B cell (primary cell): ENCODE measurements at regions not wholly inside any gene's neighbourhood (a gene's known extent, or its start where the extent isn't known, plus 50 kb on each side); places are given as distances from the start of the nearest gene placed in this dataset.

Experiments
- ATAC-seq: fragments of 200-7000 bp; cut with Tn5 transposase; one replicate; pipeline ENCODE4 v1.10.0; 2021; ENCODE audit warnings: low read depth, mild to moderate bottlenecking, moderate number of reproducible peaks, moderate library complexity
- CTCF ChIA-PET: fragments of 350-600 bp; sonication (Branson Sonifier 250); formaldehyde crosslinking; loops from one replicate; lab custom pipeline; 2021; ENCODE audit warnings: antibody characterized with exemption, inconsistent platforms; lab: Charles Lee
- POLR2A ChIA-PET: fragments of 350-600 bp; sonication (Branson Sonifier 250); formaldehyde crosslinking; loops from one replicate; lab custom pipeline; 2021; ENCODE audit warnings: antibody characterized with exemption; lab: Charles Lee
- DNase-seq: peaks from one replicate; pipeline ENCODE4 v3.0.0; 2013
- H2AFZ ChIP-seq: 2 replicates; pipeline ENCODE4 v1.6.1; 2012; ENCODE audit warnings: mild to moderate bottlenecking, low read depth, low read length; ENCODE audit not compliant: insufficient read depth, poor library complexity, severe bottlenecking
- H3K27ac ChIP-seq, 2 donors: 1 replicate in 1 of 2; 2 replicates in 1 of 2; pipeline ENCODE4 v1.5.1; 2012 to 2013; ENCODE audit warnings: low read length in 2 of 2, mild to moderate bottlenecking in 2 of 2, moderate library complexity in 1 of 2
- H3K27me3 ChIP-seq, 4 experiments: fragments of 200-600 bp in 1 of 4; sonication (generic) in 1 of 4; replicated peaks in 1 of 4; 1 replicate in 2 of 4; 2 replicates in 2 of 4; pipeline versions ENCODE4 v1.6.1 to v1.7.0; 2013 to 2016; ENCODE audit warnings: low read length in 3 of 4, mild to moderate bottlenecking in 2 of 4, mixed read lengths in 1 of 4, moderate library complexity in 1 of 4; ENCODE audit not compliant: insufficient read depth in 4 of 4, control insufficient read depth in 3 of 4; ENCODE audit errors: control extremely low read depth in 1 of 4
- H3K36me3 ChIP-seq, 2 experiments: replicated peaks in 1 of 2; 1 replicate in 1 of 2; 2 replicates in 1 of 2; pipeline versions ENCODE4 v1.6.1 to v1.7.1; 2013; ENCODE audit warnings: low read length in 1 of 2; ENCODE audit not compliant: insufficient read depth in 2 of 2, control insufficient read depth in 1 of 2; ENCODE audit errors: control extremely low read depth in 1 of 2, extremely low read depth in 1 of 2
- H3K4me1 ChIP-seq, 2 donors: fragments of 200-600 bp in 1 of 2; sonication (generic) in 1 of 2; 1 replicate in 1 of 2; 2 replicates in 1 of 2; pipeline versions ENCODE4 v1.5.1 to v1.6.1; 2013 to 2017; ENCODE audit warnings: low read length in 2 of 2; ENCODE audit not compliant: control insufficient read depth in 2 of 2, insufficient read depth in 2 of 2
- H3K4me2 ChIP-seq: replicated peaks from 2 replicates; pipeline ENCODE3; 2012; ENCODE audit warnings: mild to moderate bottlenecking, low read depth, low read length; ENCODE audit not compliant: poor library complexity, severe bottlenecking
- H3K4me3 ChIP-seq, 5 experiments: fragments of 200-600 bp in 1 of 5; sonication (generic) in 1 of 5; 1 replicate in 3 of 5; 2 replicates in 2 of 5; pipeline versions ENCODE4 v1.5.1 to v1.7.0; 2011 to 2016; ENCODE audit warnings: low read length in 4 of 5, mild to moderate bottlenecking in 4 of 5, low read depth in 2 of 5, control low read depth in 1 of 5, moderate library complexity in 1 of 5; ENCODE audit not compliant: insufficient read depth in 1 of 5; ENCODE audit errors: control extremely low read depth in 1 of 5, extremely low read depth in 1 of 5
- H3K79me2 ChIP-seq: fragments of 200-600 bp; sonication (generic); one replicate; pipeline ENCODE4 v1.6.0; 2016; ENCODE audit warnings: low read length; ENCODE audit not compliant: control insufficient read depth, insufficient read depth
- H3K9ac ChIP-seq: fragments of 200-600 bp; sonication (generic); 2 replicates; pipeline ENCODE4 v1.6.1; 2017; ENCODE audit warnings: mild to moderate bottlenecking, low read length, moderate library complexity
- H3K9me3 ChIP-seq, 3 donors: one replicate each; pipeline versions ENCODE4 v1.6.1 to v1.7.1; 2013; ENCODE audit warnings: low read length in 2 of 3; ENCODE audit not compliant: control insufficient read depth in 2 of 3, insufficient read depth in 1 of 3; ENCODE audit errors: control extremely low read depth in 1 of 3
- H4K20me1 ChIP-seq: 2 replicates; pipeline ENCODE4 v1.6.0; 2012; ENCODE audit warnings: mild to moderate bottlenecking, low read length; ENCODE audit not compliant: insufficient read depth, control insufficient read depth, poor library complexity, severe bottlenecking
- H3K27ac Mint-ChIP-seq: one replicate; pipeline ENCODE4 v1.8.0; 2021; ENCODE audit warnings: mixed read lengths
- H3K27me3 Mint-ChIP-seq: one replicate; pipeline ENCODE4 v1.8.0; 2021; ENCODE audit warnings: mixed read lengths
- H3K4me1 Mint-ChIP-seq: one replicate; pipeline ENCODE4 v1.8.0; 2021; ENCODE audit warnings: mixed read lengths
- H3K4me3 Mint-ChIP-seq: one replicate; pipeline ENCODE4 v1.8.0; 2021; ENCODE audit warnings: mixed read lengths
- H3K9me3 Mint-ChIP-seq: one replicate; pipeline ENCODE4 v1.8.0; 2022; ENCODE audit warnings: mixed read lengths; ENCODE audit not compliant: insufficient read depth
- EZH2 ChIP-seq: IDR thresholded peaks from 2 replicates; pipeline ENCODE4 v1.6.1; 2012; ENCODE audit warnings: borderline replicate concordance, low read depth, mild to moderate bottlenecking, moderate library complexity, low read length; ENCODE audit not compliant: insufficient read depth, poor library complexity, severe bottlenecking
- WGBS: methylation state at CpG from one replicate; pipeline ENCODE4 v1.1.5; 2013; ENCODE audit warnings: missing lambda C conversion rate; ENCODE audit not compliant: insufficient coverage; 5-methylcytosine and 5-hydroxymethylcytosine counted together
- intact Hi-C: fragments of 100-400 bp; cut with micrococcal nuclease; formaldehyde crosslinking; loops from one replicate; pipeline ENCODE4 v1.10.0; 2022
- TF ChIP-seq, protein P1 (sequence below): fragments of 200-600 bp; IDR thresholded peaks from one replicate; pipeline ENCODE4 v1.8.0; 2022; ENCODE audit warnings: antibody characterized with exemption, mild to moderate bottlenecking

GRCh38 chr16:72502594-72503005 lies 330.6 kb upstream of the PMFBP1 start:
- H3K27ac ChIP-seq: no peak overlapping the region
- CTCF ChIA-PET: interaction anchor here (0.6 to 3.5 kb wide), 11 partner anchors 10 to 1454 kb away, joined by 3 to 23 read pairs (median 4); no protein-coding TSS in a partner anchor
- Mint-ChIP-seq H3K27ac (no peak overlapping the region), H3K9me3 (no peaks in the 10 kb centered on the region), H3K4me1 (peaks cover 2% of the 10 kb centered on the region), H3K27me3 (no peaks in the 10 kb centered on the region), H3K4me3 (no peak overlapping the region)
- TF ChIP-seq EZH2: no peak
- TF ChIP-seq, protein P1, sequence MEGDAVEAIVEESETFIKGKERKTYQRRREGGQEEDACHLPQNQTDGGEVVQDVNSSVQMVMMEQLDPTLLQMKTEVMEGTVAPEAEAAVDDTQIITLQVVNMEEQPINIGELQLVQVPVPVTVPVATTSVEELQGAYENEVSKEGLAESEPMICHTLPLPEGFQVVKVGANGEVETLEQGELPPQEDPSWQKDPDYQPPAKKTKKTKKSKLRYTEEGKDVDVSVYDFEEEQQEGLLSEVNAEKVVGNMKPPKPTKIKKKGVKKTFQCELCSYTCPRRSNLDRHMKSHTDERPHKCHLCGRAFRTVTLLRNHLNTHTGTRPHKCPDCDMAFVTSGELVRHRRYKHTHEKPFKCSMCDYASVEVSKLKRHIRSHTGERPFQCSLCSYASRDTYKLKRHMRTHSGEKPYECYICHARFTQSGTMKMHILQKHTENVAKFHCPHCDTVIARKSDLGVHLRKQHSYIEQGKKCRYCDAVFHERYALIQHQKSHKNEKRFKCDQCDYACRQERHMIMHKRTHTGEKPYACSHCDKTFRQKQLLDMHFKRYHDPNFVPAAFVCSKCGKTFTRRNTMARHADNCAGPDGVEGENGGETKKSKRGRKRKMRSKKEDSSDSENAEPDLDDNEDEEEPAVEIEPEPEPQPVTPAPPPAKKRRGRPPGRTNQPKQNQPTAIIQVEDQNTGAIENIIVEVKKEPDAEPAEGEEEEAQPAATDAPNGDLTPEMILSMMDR: no peak
- POLR2A ChIA-PET: no interaction called here
- H3K9me3 ChIP-seq: no peaks in the 10 kb centered on the region
- no peak overlapping the region for H3K9ac ChIP-seq
- no peak overlapping the region for H3K4me3 ChIP-seq
- no peaks in the 10 kb centered on the region for H4K20me1 ChIP-seq
- no peaks in the 10 kb centered on the region for H3K27me3 ChIP-seq
- DNase-seq (no peak), ATAC-seq (no peak)
- H2AFZ ChIP-seq: no peak overlapping the region
- H3K36me3 ChIP-seq: no peaks in the 10 kb centered on the region
- no peaks in the 10 kb centered on the region for H3K4me1 ChIP-seq
- 82% methylated on average over 1 of the region's 1 CpG for WGBS
- intact Hi-C loops: loop anchor here (5.0 kb wide), 1 partner anchor 1375 kb away; no protein-coding TSS in a partner anchor
- H3K79me2 ChIP-seq: no peaks in the 10 kb centered on the region
- H3K4me2 ChIP-seq: no peak overlapping the region

GRCh38 chr16:72501739-72502593 lies 330.0 kb upstream of the PMFBP1 start:
- Histone ChIP-seq H3K79me2 (no peaks in the 10 kb centered on the region), H3K4me3 (no peak overlapping the region), H3K27ac (no peak overlapping the region), H3K36me3 (no peaks in the 10 kb centered on the region), H4K20me1 (no peaks in the 10 kb centered on the region), H3K9ac (no peak overlapping the region), H3K9me3 (no peaks in the 10 kb centered on the region), H3K4me2 (no peak overlapping the region), H3K27me3 (no peaks in the 10 kb centered on the region), H2AFZ (no peak overlapping the region), H3K4me1 (no peaks in the 10 kb centered on the region)
- peak; percentile 36 for ATAC-seq
- H3K9me3 Mint-ChIP-seq: no peaks in the 10 kb centered on the region
- ChIA-PET POLR2A (no interaction called here), CTCF (interaction anchor here (0.7 to 3.5 kb wide), 11 partner anchors 10 to 1455 kb away, joined by 3 to 23 read pairs (median 4); no protein-coding TSS in a partner anchor)
- H3K27me3 Mint-ChIP-seq: no peaks in the 10 kb centered on the region
- peaks cover 2% of the 10 kb centered on the region for H3K4me1 Mint-ChIP-seq
- no peak overlapping the region for H3K4me3 Mint-ChIP-seq
- H3K27ac Mint-ChIP-seq: no peak overlapping the region
- WGBS: 100% methylated on average over 1 of the region's 3 CpGs
- intact Hi-C loops: loop anchor here (5.0 kb wide), 1 partner anchor 1375 kb away; no protein-coding TSS in a partner anchor
- TF ChIP-seq, protein P1: peak; percentile 78
- no peak for TF ChIP-seq EZH2
- DNase-seq: peak; percentile 60
